ENCODE measurements at regions not wholly inside any gene's neighbourhood (a gene's known extent, or its start where the extent isn't known, plus 50 kb on each side); places are given as distances from the start of the nearest gene placed in this dataset.

DNA sequence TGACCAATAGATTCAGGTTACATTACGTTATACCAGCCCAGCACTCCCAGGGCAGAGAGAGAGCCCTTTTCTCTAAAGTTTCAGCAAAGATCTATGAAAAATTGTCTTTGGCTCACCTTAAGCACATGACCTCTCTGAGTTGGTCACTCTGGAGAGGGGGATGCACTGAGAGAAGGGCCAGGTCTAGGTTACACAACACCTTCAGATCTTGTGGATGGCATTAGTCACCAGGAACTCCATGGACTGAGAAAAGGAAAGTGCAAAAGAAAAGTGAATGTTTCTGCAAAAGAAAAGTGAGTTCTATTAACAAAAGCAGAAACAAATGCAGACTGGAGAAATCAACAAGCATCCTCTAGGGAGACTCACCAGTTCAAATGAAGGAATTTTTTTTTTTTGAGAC is 253.3 kb upstream of the SALL1 start:
- no peak overlapping the region for H4K91ac ChIP-seq (ENCODE audit: low read depth, low read length, poor library complexity)
- peaks cover 10 to 22% of the 10 kb centered on the region in 2 donors for H3K9me3 ChIP-seq (replicated peaks in 1 of 2; ENCODE audit: control insufficient read depth in 2 of 2, insufficient read depth in 1 of 2, low read depth in 1 of 2, low read length in 2 of 2)
- H4K8ac ChIP-seq (ENCODE audit: low read depth, low read length), result no peak overlapping the region
- H3K4me1 ChIP-seq (ENCODE audit: control insufficient read depth in 2 of 2, insufficient read depth in 1 of 2, low read depth in 1 of 2, low read length in 2 of 2), result peaks cover 0 to 3% of the 10 kb centered on the region in 2 donors
- no peak for DNase-seq (ENCODE audit: low spot score)
- no peak overlapping the region for H2BK15ac ChIP-seq (ENCODE audit: low read length)
- H2AFZ ChIP-seq (ENCODE audit: low read length), result no peak overlapping the region
- H2BK12ac ChIP-seq (ENCODE audit: low read length), result no peak overlapping the region
- H2BK120ac ChIP-seq (ENCODE audit: low read depth, low read length), result no peak overlapping the region
- H3K27me3 ChIP-seq (ENCODE audit: control insufficient read depth in 3 of 3, insufficient read depth in 3 of 3, low read depth in 1 of 3, low read length in 3 of 3), result no peaks in the 10 kb centered on the region
- no peaks in the 10 kb centered on the region for H3K36me3 ChIP-seq (replicated peaks in 1 of 2; ENCODE audit: control insufficient read depth in 2 of 2, insufficient read depth in 2 of 2, low read length in 2 of 2)
- H3K18ac ChIP-seq (ENCODE audit: low read length), result no peak overlapping the region
- H2AK5ac ChIP-seq (ENCODE audit: low read depth, low read length), result no peak overlapping the region
- no CpG with 5 or more reads among the region's 1 CpG for WGBS, 2 donors (ENCODE audit: extremely low coverage in 2 of 2, insufficient read length in 2 of 2, insufficient replicate concordance in 1 of 2)
- no peak overlapping the region for H3K23ac ChIP-seq (ENCODE audit: low read depth, low read length, poor library complexity)
- H3K4me2 ChIP-seq (ENCODE audit: insufficient read depth, low read length, poor library complexity, severe bottlenecking), result no peak overlapping the region
- no peaks in the 10 kb centered on the region for H3K79me1 ChIP-seq (ENCODE audit: low read depth, low read length)
- no peak overlapping the region for H3K4me3 ChIP-seq (ENCODE audit: low read length in 2 of 2)
- no peak overlapping the region for H3K27ac ChIP-seq (replicated peaks; ENCODE audit: low read length)
- H3K9ac ChIP-seq (ENCODE audit: low read depth, low read length, poor library complexity), result no peak overlapping the region
- H2BK5ac ChIP-seq (ENCODE audit: low read length), result no peak overlapping the region
- no peak overlapping the region for H3K4ac ChIP-seq (ENCODE audit: low read length)
- no peak overlapping the region for H3K14ac ChIP-seq (ENCODE audit: low read length)

DNA sequence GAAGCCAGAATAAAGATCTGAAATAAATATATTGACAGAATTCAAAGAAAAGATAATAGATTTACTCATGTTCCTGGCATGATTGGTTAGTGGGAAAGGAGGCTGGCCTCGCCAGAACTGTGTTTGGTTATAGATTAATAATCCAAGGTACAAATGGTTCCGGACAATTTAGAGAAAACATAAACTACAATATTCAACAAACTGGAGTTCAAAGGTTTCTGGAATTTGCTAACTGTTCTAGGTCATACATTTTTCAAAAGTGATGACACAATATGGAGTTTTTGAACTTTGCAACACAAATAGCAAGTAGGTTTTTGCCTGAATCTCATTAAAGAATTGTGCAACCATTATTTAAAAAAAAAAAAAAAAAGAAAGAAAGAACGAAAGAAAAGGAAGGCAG is 251.7 kb upstream of the SALL1 start:
- H3K79me1 ChIP-seq (ENCODE audit: low read depth, low read length), result no peaks in the 10 kb centered on the region
- H3K4me3 ChIP-seq (ENCODE audit: low read length in 2 of 2), result no peak overlapping the region
- H3K27me3 ChIP-seq (ENCODE audit: control insufficient read depth in 3 of 3, insufficient read depth in 3 of 3, low read depth in 1 of 3, low read length in 3 of 3), result no peaks in the 10 kb centered on the region
- H2AFZ ChIP-seq (ENCODE audit: low read length), result no peak overlapping the region
- no peak overlapping the region for H2BK15ac ChIP-seq (ENCODE audit: low read length)
- H3K23ac ChIP-seq (ENCODE audit: low read depth, low read length, poor library complexity), result no peak overlapping the region
- no peak for DNase-seq (ENCODE audit: low spot score)
- no CpG with 5 or more reads among the region's 3 CpGs for WGBS, 2 donors (ENCODE audit: extremely low coverage in 2 of 2, insufficient read length in 2 of 2, insufficient replicate concordance in 1 of 2)
- no peak overlapping the region for H2BK12ac ChIP-seq (ENCODE audit: low read length)
- no peak overlapping the region for H4K91ac ChIP-seq (ENCODE audit: low read depth, low read length, poor library complexity)
- H3K9me3 ChIP-seq (replicated peaks in 1 of 2; ENCODE audit: control insufficient read depth in 2 of 2, insufficient read depth in 1 of 2, low read depth in 1 of 2, low read length in 2 of 2), result peaks cover 10 to 29% of the 10 kb centered on the region in 2 donors
- no peak overlapping the region for H3K4me2 ChIP-seq (ENCODE audit: insufficient read depth, low read length, poor library complexity, severe bottlenecking)
- no peak overlapping the region for H3K18ac ChIP-seq (ENCODE audit: low read length)
- H3K27ac ChIP-seq (replicated peaks; ENCODE audit: low read length), result no peak overlapping the region
- no peak overlapping the region for H3K14ac ChIP-seq (ENCODE audit: low read length)
- no peaks in the 10 kb centered on the region for H3K36me3 ChIP-seq (replicated peaks in 1 of 2; ENCODE audit: control insufficient read depth in 2 of 2, insufficient read depth in 2 of 2, low read length in 2 of 2)
- no peak overlapping the region for H3K9ac ChIP-seq (ENCODE audit: low read depth, low read length, poor library complexity)
- H2AK5ac ChIP-seq (ENCODE audit: low read depth, low read length), result no peak overlapping the region
- H3K4me1 ChIP-seq (ENCODE audit: control insufficient read depth in 2 of 2, insufficient read depth in 1 of 2, low read depth in 1 of 2, low read length in 2 of 2), result no peaks in the 10 kb centered on the region
- no peak overlapping the region for H2BK120ac ChIP-seq (ENCODE audit: low read depth, low read length)
- H4K8ac ChIP-seq (ENCODE audit: low read depth, low read length), result no peak overlapping the region
- no peak overlapping the region for H3K4ac ChIP-seq (ENCODE audit: low read length)
- H2BK5ac ChIP-seq (ENCODE audit: low read length), result no peak overlapping the region

DNA sequence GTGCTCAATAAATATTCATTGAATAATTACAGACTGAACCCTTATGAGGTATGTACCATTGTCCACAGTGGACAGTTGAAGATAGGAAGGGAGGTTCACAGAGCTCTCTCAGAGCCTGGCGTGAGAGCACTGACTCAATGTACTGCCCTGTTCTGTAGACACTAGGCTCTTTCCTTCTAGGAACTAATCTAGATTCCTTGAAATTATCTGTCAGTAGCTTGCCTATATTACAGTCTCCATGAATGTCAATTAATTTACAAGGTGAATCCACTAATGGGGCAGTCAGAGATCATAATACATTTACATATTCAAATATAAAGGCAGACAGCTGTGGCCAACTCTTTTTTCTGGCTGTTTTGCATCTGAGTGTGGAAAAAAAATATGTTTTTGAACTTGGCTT is 251.2 kb upstream of the SALL1 start:
- no CpG with 5 or more reads among the region's 1 CpG for WGBS, 2 donors (ENCODE audit: extremely low coverage in 2 of 2, insufficient read length in 2 of 2, insufficient replicate concordance in 1 of 2)
- H4K8ac ChIP-seq (ENCODE audit: low read depth, low read length), result no peak overlapping the region
- no peaks in the 10 kb centered on the region for H3K36me3 ChIP-seq (replicated peaks in 1 of 2; ENCODE audit: control insufficient read depth in 2 of 2, insufficient read depth in 2 of 2, low read length in 2 of 2)
- no peak overlapping the region for H3K14ac ChIP-seq (ENCODE audit: low read length)
- H3K9ac ChIP-seq (ENCODE audit: low read depth, low read length, poor library complexity), result no peak overlapping the region
- H3K27me3 ChIP-seq (ENCODE audit: control insufficient read depth in 3 of 3, insufficient read depth in 3 of 3, low read depth in 1 of 3, low read length in 3 of 3), result no peaks in the 10 kb centered on the region
- H2BK120ac ChIP-seq (ENCODE audit: low read depth, low read length), result no peak overlapping the region
- H3K18ac ChIP-seq (ENCODE audit: low read length), result no peak overlapping the region
- no peaks in the 10 kb centered on the region for H3K4me1 ChIP-seq (ENCODE audit: control insufficient read depth in 2 of 2, insufficient read depth in 1 of 2, low read depth in 1 of 2, low read length in 2 of 2)
- H2AK5ac ChIP-seq (ENCODE audit: low read depth, low read length), result no peak overlapping the region
- H4K91ac ChIP-seq (ENCODE audit: low read depth, low read length, poor library complexity), result no peak overlapping the region
- no peak overlapping the region for H3K4me3 ChIP-seq (ENCODE audit: low read length in 2 of 2)
- H3K9me3 ChIP-seq (replicated peaks in 1 of 2; ENCODE audit: control insufficient read depth in 2 of 2, insufficient read depth in 1 of 2, low read depth in 1 of 2, low read length in 2 of 2), result peaks cover 10 to 34% of the 10 kb centered on the region in 2 donors
- H3K27ac ChIP-seq (replicated peaks; ENCODE audit: low read length), result no peak overlapping the region
- no peak overlapping the region for H3K4ac ChIP-seq (ENCODE audit: low read length)
- no peak overlapping the region for H2BK15ac ChIP-seq (ENCODE audit: low read length)
- no peak for DNase-seq (ENCODE audit: low spot score)
- H2AFZ ChIP-seq (ENCODE audit: low read length), result no peak overlapping the region
- no peak overlapping the region for H2BK5ac ChIP-seq (ENCODE audit: low read length)
- H3K4me2 ChIP-seq (ENCODE audit: insufficient read depth, low read length, poor library complexity, severe bottlenecking), result no peak overlapping the region
- no peak overlapping the region for H3K23ac ChIP-seq (ENCODE audit: low read depth, low read length, poor library complexity)
- no peaks in the 10 kb centered on the region for H3K79me1 ChIP-seq (ENCODE audit: low read depth, low read length)
- no peak overlapping the region for H2BK12ac ChIP-seq (ENCODE audit: low read length)

DNA sequence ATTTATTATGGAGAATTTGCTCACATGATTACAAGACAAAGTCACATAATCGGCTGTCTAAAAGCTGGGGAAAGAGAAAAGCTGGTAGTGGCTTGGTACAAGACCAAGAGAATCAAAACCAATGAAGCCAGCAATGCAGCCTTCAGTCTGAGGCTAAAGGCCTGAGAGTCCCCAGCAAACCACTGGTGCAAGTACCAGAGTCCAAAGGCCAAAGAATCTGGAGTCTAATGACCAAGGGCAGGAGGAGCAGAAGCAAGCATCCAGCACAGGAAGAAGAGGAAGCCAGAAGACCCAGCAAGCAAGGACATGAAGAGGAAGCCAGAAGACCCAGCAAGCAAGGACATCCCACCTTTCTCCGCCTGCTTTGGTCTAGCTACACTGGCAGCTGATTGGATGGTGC is 250.6 kb upstream of the SALL1 start:
- no peaks in the 10 kb centered on the region for H3K4me1 ChIP-seq (ENCODE audit: control insufficient read depth in 2 of 2, insufficient read depth in 1 of 2, low read depth in 1 of 2, low read length in 2 of 2)
- H2BK12ac ChIP-seq (ENCODE audit: low read length), result no peak overlapping the region
- H2BK5ac ChIP-seq (ENCODE audit: low read length), result no peak overlapping the region
- H2BK120ac ChIP-seq (ENCODE audit: low read depth, low read length), result no peak overlapping the region
- H3K14ac ChIP-seq (ENCODE audit: low read length), result no peak overlapping the region
- no peak overlapping the region for H2AFZ ChIP-seq (ENCODE audit: low read length)
- no peak overlapping the region for H4K8ac ChIP-seq (ENCODE audit: low read depth, low read length)
- H3K4me3 ChIP-seq (ENCODE audit: low read length in 2 of 2), result no peak overlapping the region
- WGBS, 2 donors (ENCODE audit: extremely low coverage in 2 of 2, insufficient read length in 2 of 2, insufficient replicate concordance in 1 of 2), result no CpG with 5 or more reads among the region's 2 CpGs
- no peaks in the 10 kb centered on the region for H3K27me3 ChIP-seq (ENCODE audit: control insufficient read depth in 3 of 3, insufficient read depth in 3 of 3, low read depth in 1 of 3, low read length in 3 of 3)
- no peak overlapping the region for H3K27ac ChIP-seq (replicated peaks; ENCODE audit: low read length)
- H4K91ac ChIP-seq (ENCODE audit: low read depth, low read length, poor library complexity), result no peak overlapping the region
- no peak for DNase-seq (ENCODE audit: low spot score)
- H3K23ac ChIP-seq (ENCODE audit: low read depth, low read length, poor library complexity), result no peak overlapping the region
- no peak overlapping the region for H3K4me2 ChIP-seq (ENCODE audit: insufficient read depth, low read length, poor library complexity, severe bottlenecking)
- no peaks in the 10 kb centered on the region for H3K79me1 ChIP-seq (ENCODE audit: low read depth, low read length)
- peaks cover 10 to 38% of the 10 kb centered on the region in 2 donors for H3K9me3 ChIP-seq (replicated peaks in 1 of 2; ENCODE audit: control insufficient read depth in 2 of 2, insufficient read depth in 1 of 2, low read depth in 1 of 2, low read length in 2 of 2)
- H3K36me3 ChIP-seq (replicated peaks in 1 of 2; ENCODE audit: control insufficient read depth in 2 of 2, insufficient read depth in 2 of 2, low read length in 2 of 2), result no peaks in the 10 kb centered on the region
- H3K4ac ChIP-seq (ENCODE audit: low read length), result no peak overlapping the region
- H3K18ac ChIP-seq (ENCODE audit: low read length), result no peak overlapping the region
- H2AK5ac ChIP-seq (ENCODE audit: low read depth, low read length), result no peak overlapping the region
- H3K9ac ChIP-seq (ENCODE audit: low read depth, low read length, poor library complexity), result no peak overlapping the region
- no peak overlapping the region for H2BK15ac ChIP-seq (ENCODE audit: low read length)

Data from neuronal stem cell (in vitro differentiated cells).